Anterior cingulate cortex (tissue), 58 donors: ENCODE measurements at regions not wholly inside any gene's neighbourhood (a gene's known extent, or its start where the extent isn't known, plus 50 kb on each side); places are given as distances from the start of the nearest gene placed in this dataset.

ENCODE experiments used
- DNase-seq, 58 donors: peaks; one replicate each; lab custom pipeline; 2025; lab: John Stamatoyannopoulos, UW

- DNase-seq, result no peak
Measured at GRCh38 chr10:28778524-28778923, 101.2 kb downstream of the BAMBI start.

GRCh38 chr10:28781296-28781695, 104.0 kb downstream of the BAMBI start:
- no peak for DNase-seq

- no peak for DNase-seq
Measured at GRCh38 chr10:28783087-28783486, 105.8 kb downstream of the BAMBI start.

- no peak for DNase-seq
Measured at GRCh38 chr10:28785018-28785417, 107.7 kb downstream of the BAMBI start.

- no peak for DNase-seq
Measured at GRCh38 chr10:28788252-28788651, 110.9 kb downstream of the BAMBI start.

- DNase-seq, result peak in 43 of 58 donors; percentile 5 to 89 (median 47)
Measured at GRCh38 chr10:28788762-28789161, 111.4 kb downstream of the BAMBI start.

- DNase-seq, result peak in 2 of 58 donors; percentile 4 to 5
Measured at GRCh38 chr10:28790146-28790545, 112.8 kb downstream of the BAMBI start.

- no peak for DNase-seq
Measured at GRCh38 chr10:28793482-28793881, 116.2 kb downstream of the BAMBI start.

GRCh38 chr10:28794986-28795385, 117.7 kb downstream of the BAMBI start:
- DNase-seq, result no peak

- DNase-seq, result peak in 4 of 58 donors; percentile 4 to 70 (median 22)
Measured at GRCh38 chr10:28796606-28797512, 119.5 kb downstream of the BAMBI start.

- no peak for DNase-seq
Measured at GRCh38 chr10:28797904-28798371, 120.6 kb downstream of the BAMBI start.

GRCh38 chr10:28798428-28798955, 121.2 kb downstream of the BAMBI start:
- no peak for DNase-seq

- no peak for DNase-seq
Measured at GRCh38 chr10:28798964-28799363, 121.6 kb downstream of the BAMBI start.

- DNase-seq, result no peak
Measured at GRCh38 chr10:28800144-28800543, 122.8 kb downstream of the BAMBI start.

GRCh38 chr10:28801247-28801646, 123.9 kb downstream of the BAMBI start:
- DNase-seq, result no peak

- no peak for DNase-seq
Measured at GRCh38 chr10:28801869-28802268, 124.5 kb downstream of the BAMBI start.

GRCh38 chr10:28805390-28805789, 128.1 kb downstream of the BAMBI start:
- DNase-seq, result no peak

- no peak for DNase-seq
Measured at GRCh38 chr10:28806488-28806941, 129.2 kb downstream of the BAMBI start.

GRCh38 chr10:28806951-28807759, 129.8 kb downstream of the BAMBI start:
- no peak for DNase-seq

- DNase-seq, result no peak
Measured at GRCh38 chr10:28807760-28808613, 130.7 kb downstream of the BAMBI start.
